Upper lobe of right lung (tissue), 1 donor: ENCODE measurements at regions not wholly inside any gene's neighbourhood (a gene's known extent, or its start where the extent isn't known, plus 50 kb on each side); places are given as distances from the start of the nearest gene placed in this dataset.

Experiments
- ATAC-seq: fragments of 200-7000 bp; cut with Tn5 transposase; one replicate; pipeline ENCODE4 v1.9.1; 2020; ENCODE audit warnings: mild to moderate bottlenecking, moderate library complexity
- DNase-seq: peaks from one replicate; pipeline ENCODE4 v3.0.0-alpha.2; 2020
- H3K27ac ChIP-seq: fragments of 200-600 bp; one replicate; pipeline ENCODE4 v1.8.0; 2022
- H3K27me3 ChIP-seq: fragments of 200-600 bp; one replicate; pipeline ENCODE4 v1.8.0; 2022; ENCODE audit warnings: mild to moderate bottlenecking
- H3K36me3 ChIP-seq: fragments of 200-600 bp; one replicate; pipeline ENCODE4 v1.8.0; 2022
- H3K4me1 ChIP-seq: fragments of 200-600 bp; one replicate; pipeline ENCODE4 v1.8.0; 2022
- H3K4me3 ChIP-seq: fragments of 200-600 bp; one replicate; pipeline ENCODE4 v1.8.0; 2022; ENCODE audit warnings: mild to moderate bottlenecking
- H3K9me3 ChIP-seq: fragments of 200-600 bp; one replicate; pipeline ENCODE4 v1.8.0; 2022
- CTCF ChIP-seq: fragments of 200-600 bp; IDR thresholded peaks from one replicate; pipeline ENCODE4 v1.8.0; 2022; ENCODE audit warnings: antibody characterized with exemption
- intact Hi-C: fragments of 100-400 bp; cut with DNase I; formaldehyde crosslinking; loops from one replicate; pipeline ENCODE4 v1.11.0; 2022
- donor health status: DM: no; HTN: yes; CAD: no; lungs with severe emphysema.

- no peak for TF ChIP-seq CTCF
- Histone ChIP-seq H3K27ac (no peak overlapping the region), H3K4me3 (no peak overlapping the region), H3K27me3 (no peaks in the 10 kb centered on the region), H3K36me3 (no peaks in the 10 kb centered on the region), H3K4me1 (no peaks in the 10 kb centered on the region), H3K9me3 (no peaks in the 10 kb centered on the region)
- intact Hi-C loops = no loop called here
- no peak for DNase-seq
- no peak for ATAC-seq
These were observed 331.2 kb downstream of the TLE4 start for GRCh38 chr9:79902825-79903600.

- Histone ChIP-seq H3K4me3 (no peak overlapping the region), H3K9me3 (no peaks in the 10 kb centered on the region), H3K36me3 (no peaks in the 10 kb centered on the region), H3K27ac (no peak overlapping the region), H3K4me1 (no peaks in the 10 kb centered on the region), H3K27me3 (no peaks in the 10 kb centered on the region)
- DNase-seq = no peak
- intact Hi-C loops = no loop called here
- no peak for TF ChIP-seq CTCF
- no peak for ATAC-seq
These were observed 329.0 kb downstream of the TLE4 start for GRCh38 chr9:79900754-79901153.

GRCh38 chr9:79896390-79896980 is 324.7 kb downstream of the TLE4 start:
- no peak for TF ChIP-seq CTCF
- intact Hi-C loops = no loop called here
- no peak for ATAC-seq

GRCh38 chr9:79895232-79895631 is 323.5 kb downstream of the TLE4 start:
- ATAC-seq (no peak), DNase-seq (no peak)
- Histone ChIP-seq H3K9me3 (no peaks in the 10 kb centered on the region), H3K36me3 (no peaks in the 10 kb centered on the region), H3K4me1 (no peaks in the 10 kb centered on the region), H3K27ac (no peak overlapping the region), H3K4me3 (no peak overlapping the region), H3K27me3 (no peaks in the 10 kb centered on the region)
- no peak for TF ChIP-seq CTCF
- intact Hi-C loops = no loop called here

More at GRCh38 chr9:79896390-79896980, 324.7 kb downstream of the TLE4 start:
- H3K27ac ChIP-seq = no peak overlapping the region
- H3K9me3 ChIP-seq = no peaks in the 10 kb centered on the region
- H3K4me1 ChIP-seq = no peaks in the 10 kb centered on the region
- H3K27me3 ChIP-seq = no peaks in the 10 kb centered on the region
- H3K4me3 ChIP-seq = no peak overlapping the region
- no peaks in the 10 kb centered on the region for H3K36me3 ChIP-seq
- no peak for DNase-seq

GRCh38 chr9:79889369-79889768 is 317.6 kb downstream of the TLE4 start:
- H3K4me1 ChIP-seq = no peaks in the 10 kb centered on the region
- no peak overlapping the region for H3K27ac ChIP-seq
- ATAC-seq = no peak
- H3K36me3 ChIP-seq = no peaks in the 10 kb centered on the region
- H3K4me3 ChIP-seq = no peak overlapping the region
- H3K27me3 ChIP-seq = no peaks in the 10 kb centered on the region
- no peaks in the 10 kb centered on the region for H3K9me3 ChIP-seq
- TF ChIP-seq CTCF = no peak
- intact Hi-C loops = no loop called here
- DNase-seq = no peak
